CD1c-positive myeloid dendritic cell (primary cell): ENCODE measurements at regions not wholly inside any gene's neighbourhood (a gene's known extent, or its start where the extent isn't known, plus 50 kb on each side); places are given as distances from the start of the nearest gene placed in this dataset.
A peak's percentile ranks its signal among the peaks of the same experiment; 100 is the strongest.

ENCODE experiments used
- DNase-seq: peaks from one replicate; pipeline ENCODE4 v3.0.0-alpha.2; 2016; ENCODE audit errors: extremely low spot score

DNA sequence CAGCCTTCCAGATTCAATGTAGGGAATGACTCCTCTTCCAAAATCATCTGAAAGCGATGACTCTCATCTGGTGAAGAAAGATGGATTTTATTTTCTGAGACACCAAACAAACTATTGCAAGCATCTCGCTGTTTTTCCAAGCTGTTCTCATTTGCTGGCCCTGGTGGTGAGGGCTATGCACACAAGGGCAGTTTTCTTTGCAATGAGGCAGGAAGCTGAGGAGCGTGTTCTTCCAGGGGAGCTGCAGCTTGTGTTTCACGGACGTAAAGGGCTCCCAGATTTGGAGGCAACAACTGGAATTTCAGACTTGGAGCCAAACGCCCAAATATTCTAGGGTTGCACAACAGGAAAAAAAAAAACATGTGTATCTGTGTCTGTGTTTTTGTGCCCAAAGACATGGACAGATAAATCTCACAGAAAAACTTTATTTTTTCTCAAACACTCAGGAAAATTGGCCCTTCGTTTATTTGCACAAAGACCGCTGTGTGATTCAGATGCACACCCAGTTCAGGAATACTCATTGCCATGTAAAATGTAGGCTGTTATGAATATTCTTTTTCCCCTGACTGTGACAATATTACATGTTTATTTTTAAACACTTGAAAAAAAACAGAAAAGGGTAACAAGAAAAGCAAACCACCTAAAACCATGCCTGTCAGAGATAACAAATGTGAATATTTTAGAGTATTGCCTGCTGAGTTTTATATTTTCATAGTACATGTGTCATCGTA, 151.3 kb downstream of the GAS1 start:
- DNase-seq: no peak

DNA sequence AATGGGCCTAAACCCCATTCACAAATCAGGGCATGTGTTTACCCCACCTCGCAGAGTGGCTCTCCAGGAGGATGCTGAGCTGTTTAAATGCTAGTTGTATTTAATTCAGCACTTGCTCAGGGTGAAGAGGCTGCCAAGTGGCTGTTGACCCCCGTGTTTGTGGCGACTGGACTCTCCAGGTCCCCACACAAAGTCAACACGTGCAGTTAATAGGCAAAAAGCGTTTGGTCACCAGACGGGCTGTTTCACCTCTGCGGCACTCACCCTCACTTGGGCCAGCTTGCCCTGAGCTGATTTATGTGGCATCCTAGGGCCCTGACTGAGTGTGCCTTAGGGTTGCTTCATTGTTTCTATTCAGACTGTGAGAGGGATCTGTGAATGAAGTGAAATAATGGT, 152.3 kb downstream of the GAS1 start:
- no peak for DNase-seq

DNA sequence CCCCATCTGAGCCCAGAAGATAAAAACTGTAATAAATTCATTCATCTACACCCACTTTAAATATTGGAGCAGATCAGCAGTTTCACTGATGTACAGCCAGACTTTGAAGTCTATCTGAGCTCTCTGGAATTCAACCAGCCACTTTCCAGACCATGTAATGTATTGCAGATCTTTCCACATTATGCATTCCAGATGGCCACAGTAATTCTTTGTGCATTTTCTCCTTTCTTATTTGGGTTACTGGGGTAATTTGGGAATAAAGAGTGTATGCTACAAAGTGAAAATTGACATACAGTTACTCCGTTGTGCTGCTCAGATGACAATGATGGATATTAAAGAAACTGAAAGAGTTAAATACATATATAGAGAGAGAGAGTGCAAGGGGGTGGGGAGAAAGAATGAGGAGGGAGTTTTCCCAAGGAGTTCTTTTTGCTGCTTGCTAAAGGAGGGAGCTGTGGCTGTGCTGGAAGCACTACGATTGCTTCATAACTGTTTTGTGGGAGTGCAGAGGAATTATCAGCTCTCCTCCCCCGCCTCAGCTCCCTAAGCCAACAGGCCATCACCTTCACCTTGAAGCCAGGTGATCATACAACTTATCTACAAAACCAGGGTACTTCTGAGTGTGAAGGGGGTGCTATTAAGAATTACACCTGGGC, 152.8 kb downstream of the GAS1 start:
- no peak for DNase-seq

DNA sequence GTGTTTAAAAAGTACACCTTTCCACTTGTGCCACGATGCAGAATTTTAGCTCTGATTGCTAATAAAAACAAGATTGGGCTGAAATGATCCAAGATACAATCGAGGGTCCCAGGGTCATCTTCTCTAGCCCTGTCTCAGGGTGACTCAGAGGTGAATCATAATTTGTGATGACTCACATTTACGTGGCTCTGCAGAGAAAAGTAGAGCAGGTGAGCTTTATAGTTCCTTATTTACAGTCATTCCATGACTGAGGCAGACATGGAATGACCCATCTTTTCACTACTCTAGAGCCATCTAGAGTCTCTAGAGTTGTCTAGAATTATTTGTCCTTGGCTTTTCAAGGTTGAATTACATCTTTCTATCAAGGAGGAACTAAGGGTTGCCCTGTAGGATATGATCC, 155.2 kb downstream of the GAS1 start:
- no peak for DNase-seq

DNA sequence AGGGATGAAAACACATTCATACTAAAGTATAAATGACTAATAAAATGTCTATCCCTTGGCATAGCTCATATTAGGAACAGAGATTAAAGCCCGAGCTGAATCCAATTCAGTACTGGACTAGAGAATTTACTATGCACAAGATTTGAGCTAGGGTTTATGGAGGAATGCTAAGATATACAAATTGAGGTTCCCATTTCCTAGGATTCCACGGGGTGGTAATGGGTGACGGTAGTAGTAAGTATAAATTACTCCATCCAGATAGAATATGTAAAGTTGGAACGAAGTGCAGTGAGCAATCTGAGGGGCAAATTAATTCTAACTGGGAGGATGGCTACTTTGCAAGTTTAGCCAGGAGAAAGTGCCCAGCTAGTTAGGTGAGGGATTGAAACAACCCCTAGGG, 156.5 kb downstream of the GAS1 start:
- DNase-seq: no peak

DNA sequence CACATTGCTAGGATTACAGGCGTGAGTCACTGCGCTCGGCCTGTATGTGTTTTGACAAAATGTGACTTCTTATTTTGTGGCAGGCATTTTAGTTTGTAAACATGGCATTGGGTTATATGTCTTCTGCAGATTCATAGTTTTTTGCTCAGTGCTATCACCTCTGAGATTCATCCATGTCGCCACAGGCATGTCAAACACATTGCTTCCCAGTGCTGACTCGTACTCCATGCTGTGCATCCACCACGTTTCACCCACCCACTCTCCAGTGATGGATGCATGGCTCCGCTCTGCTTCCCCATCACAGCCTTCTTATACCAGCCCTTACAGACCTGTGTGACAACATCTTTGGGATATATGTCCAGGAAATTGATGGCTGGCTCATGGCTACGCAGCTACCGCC, 158.8 kb downstream of the GAS1 start:
- DNase-seq: no peak

DNA sequence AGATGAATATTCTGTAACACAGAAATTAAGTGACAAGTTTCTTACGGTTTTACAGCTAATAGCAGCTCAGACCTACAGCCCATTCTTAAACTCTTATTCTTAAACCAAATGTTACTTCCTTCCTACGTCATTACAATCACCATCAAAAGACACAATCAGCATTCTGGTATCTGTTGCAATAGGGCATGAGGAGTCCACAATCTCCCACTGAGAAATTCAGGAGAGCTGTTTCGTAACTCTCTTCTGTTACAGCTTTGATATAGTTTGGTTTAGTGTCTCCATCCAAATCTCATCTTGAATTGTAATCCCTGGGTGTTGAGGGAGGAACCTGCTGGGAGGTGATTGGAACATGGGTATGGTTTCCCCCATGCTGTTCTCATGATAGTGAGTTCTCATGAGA, 163.4 kb downstream of the GAS1 start:
- peak; percentile 35 for DNase-seq

DNA sequence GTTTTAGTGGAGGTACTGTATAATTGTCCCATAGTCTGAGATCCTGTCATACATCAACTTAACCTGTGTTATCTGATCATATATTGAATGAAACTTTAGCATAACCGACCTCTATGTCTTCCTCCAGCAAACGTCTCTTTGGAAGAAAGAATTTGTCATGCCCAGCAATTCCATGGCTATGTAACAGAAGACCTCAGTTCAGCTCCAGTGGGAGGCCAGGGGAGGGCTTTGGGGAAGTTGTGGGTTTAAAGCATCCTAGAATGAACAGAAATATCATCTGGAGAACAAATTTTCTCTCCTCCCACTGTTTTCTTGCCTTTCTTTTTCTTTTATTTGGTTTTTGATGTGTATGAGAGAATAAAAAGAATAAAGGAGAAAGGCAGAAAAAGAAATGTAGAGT, 164.5 kb downstream of the GAS1 start:
- no peak for DNase-seq

DNA sequence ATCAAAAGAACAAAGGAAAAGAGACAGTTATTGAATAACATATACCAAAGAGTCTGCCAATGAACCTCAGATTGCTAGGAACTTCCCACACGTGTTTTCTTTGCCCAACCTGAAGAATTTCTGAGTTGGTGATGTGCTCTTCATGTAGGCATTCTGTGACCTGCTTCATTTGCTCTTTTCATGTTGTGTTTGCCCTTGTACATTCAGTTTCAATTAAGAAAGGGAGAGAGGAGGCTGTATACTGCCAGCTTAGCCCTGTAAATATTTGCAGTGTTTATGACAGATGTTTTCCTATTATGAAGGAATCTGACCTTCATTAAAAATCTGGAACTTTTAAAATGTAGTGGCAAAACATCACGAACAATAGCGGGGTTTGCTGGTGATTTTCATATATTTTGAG, 168.5 kb downstream of the GAS1 start:
- no peak for DNase-seq

DNA sequence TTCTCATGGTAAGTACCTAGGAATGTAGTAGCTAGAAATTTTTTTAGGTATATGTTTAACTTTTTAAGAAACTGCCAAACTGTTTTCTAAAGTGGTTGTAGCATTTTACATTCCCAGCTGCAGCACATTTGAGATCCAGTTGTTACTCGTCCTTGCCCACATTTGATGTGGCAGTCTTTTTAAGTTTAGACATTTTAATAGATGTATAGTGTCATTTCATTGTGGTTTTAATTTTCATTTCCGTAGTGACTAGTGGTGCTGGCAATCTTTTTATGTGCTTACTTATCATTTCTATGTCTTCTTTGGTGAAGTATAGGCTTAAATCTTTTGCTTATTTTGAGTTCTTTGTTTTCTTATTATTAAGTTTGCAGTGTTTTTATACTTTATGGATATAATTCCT, 171.6 kb downstream of the GAS1 start:
- DNase-seq: no peak

DNA sequence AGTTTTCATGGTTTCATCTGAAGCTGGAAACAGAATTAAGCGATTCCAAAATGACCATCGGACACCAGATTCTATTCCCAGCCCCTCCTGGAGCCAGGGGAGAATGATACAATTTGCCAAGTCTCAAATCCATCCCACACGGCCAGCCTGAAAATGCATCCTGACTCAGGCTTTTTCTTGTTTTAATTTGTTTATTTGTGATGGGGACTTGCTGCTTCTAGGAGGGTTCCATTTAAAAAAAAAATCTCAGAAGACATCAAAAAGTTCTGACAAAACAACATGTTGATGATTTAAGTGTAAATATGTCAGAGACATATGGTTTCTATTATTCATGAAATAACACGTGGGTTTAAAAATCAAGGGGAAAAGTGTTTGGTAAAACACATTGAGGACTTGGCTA, 173.2 kb downstream of the GAS1 start:
- DNase-seq: no peak

DNA sequence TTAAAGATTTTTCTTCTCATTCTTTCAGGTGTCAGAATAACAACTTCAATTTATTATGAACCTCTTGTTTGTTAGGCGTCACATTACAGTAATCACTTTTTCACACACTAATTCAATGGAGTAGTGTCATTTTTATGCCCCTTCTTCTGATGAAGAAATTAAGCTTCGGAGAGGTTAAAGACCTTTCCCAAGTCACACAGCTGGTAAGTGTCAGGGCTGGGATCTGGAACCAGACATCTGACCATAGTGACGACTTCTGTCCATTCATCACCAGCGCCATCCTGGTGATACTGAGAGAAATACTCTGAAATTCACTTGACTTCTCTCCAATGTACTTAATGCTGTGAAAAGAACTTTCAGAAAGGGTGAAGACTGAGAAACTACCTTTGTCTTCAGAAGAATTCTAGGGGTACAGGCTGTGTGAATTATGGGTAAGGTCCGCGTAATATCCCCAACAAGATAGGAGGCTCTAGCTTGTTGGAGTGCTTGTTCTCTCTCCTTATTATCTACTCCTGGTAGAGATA, 173.8 kb downstream of the GAS1 start:
- no peak for DNase-seq

DNA sequence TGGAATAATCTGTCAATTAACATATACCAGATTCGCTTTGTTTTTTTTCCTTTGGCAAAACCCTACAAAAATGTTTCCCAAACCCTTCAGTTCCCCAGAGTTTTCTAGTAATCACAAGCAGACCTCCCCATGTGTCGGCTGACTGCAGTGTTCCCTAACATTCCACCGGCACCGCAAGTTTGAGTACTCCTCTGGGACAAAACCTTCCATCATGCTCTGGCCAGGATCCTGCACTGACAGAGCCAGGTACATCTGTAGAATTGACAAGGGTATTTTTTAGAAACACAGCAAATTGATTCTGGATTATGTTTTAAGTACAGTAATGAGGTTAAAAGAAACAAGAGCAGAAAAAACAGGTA, 174.7 kb downstream of the GAS1 start:
- no peak for DNase-seq

DNA sequence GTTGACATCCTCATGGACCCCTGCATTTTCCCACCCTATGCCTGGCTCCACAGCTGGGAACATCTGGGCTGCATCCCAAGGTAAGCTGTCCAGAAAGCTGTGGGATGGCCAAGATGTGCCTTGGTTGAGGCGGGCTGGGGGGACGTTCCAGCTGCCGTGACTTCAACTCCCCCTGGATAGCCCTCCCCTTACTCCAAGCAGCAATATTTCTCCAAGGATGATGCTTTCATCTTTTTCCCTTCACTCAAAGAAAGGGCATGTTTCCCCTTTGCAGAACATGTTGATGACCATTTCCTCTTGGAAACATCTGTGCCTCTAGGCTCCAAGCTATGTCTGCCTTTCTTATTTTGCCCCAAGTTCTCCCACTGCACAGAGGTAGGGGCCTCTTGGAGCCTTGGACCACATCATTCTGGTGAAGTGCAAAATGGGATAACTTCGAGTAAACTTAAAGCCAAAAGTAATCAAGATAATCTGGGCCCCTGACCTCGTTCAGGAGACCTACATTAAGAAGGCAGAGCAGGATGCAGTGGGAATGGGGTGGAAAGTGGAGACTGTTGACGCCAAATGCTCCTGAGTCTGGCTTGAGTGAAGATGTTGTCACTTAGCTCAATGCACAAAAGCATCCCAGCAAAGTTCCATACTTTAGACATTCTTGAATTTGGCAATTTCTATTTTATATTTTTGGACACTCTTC, 175.2 kb downstream of the GAS1 start:
- DNase-seq: no peak

DNA sequence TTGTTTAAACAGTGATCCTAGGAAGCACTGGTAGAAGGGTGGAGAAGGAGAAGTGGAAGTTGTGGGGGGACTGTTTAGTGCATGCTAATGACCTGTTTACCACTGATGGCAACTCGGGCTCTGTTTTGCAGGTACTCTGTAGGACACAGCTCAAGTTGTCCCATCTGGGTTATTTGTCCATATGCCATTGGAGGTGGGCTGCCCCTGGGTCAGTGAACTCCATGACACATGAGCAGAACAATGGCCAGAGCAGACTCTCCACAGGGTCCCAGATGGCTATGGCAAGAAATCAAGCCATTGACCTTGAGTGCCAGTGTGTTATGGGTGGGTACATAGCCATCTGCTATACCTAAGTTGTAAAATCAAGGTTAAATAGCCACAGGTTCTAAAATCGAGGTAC, 175.9 kb downstream of the GAS1 start:
- DNase-seq: no peak

DNA sequence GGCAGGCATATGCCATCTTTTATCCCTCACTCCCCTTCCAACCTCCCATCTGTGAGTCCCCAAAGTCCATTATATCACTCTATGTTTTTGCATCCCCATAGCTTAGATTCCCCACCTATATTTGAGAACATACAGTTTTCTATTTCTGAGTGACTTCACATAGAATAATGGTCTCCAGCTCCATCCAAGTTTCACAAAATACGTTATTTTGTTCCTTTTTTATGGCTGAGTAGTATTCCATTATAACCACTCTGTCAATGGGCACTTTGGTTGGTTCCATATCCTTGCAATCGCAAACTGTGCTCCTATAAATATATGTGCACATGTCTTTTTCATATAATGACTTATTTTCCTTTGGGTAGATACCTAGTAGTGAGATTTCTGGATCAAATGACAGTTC, 178.6 kb downstream of the GAS1 start:
- DNase-seq: no peak

DNA sequence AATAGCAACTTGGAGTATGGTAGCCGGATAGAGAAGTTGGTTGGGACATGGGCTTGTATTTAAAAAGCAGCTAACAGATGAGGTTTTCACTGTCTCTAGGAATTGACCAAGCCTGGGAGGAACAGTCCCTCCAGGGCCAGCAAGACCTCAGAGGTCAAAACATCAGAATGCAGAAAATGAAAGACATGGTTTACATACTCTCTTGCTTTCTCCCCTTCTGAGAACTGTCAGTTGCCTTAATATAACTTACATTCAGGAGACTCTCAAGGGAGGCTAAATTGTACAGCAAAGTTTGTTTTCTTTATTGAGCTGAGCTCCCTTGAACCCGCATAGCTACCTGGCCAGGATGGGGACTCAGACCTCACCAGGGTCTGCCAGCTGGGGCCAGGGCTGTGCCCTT, 179.3 kb downstream of the GAS1 start:
- no peak for DNase-seq

DNA sequence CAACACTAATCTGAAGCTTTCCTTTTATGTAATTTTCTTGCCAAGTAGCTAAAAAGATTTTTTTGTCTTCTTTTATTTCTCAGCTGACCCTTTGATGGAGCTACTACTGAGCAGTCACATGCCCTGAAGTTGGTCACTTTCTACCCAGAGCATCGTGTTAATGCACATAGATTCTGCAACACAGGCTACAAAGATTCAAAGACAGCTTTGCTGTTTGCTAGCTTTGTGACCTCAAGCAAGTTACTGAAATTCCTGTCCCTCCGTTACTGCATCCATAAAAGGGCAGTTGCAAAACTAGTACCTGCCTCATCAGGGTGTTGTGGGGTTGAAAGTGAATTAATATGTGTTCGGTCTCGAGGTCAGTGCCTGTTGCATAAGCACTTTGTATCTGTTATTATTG, 179.9 kb downstream of the GAS1 start:
- no peak for DNase-seq

DNA sequence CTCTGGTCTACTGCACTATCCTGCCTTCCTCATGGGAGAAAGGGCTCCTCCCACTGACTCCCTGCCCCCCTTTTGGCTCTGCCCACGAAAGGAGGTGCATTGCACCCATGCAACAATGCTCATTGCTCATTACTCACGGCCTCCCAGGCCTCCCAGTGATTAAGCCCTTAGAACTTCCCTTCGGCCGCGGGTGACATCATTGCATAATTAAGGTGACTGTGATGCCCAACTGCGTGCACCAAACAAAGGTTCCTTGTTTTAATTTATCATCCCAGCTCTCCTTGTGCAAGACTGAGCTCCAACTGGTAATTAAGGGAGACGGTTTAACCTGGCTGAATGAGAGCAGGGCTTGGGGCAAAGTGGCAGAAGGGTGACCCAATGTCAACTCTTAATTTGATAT, 180.4 kb downstream of the GAS1 start:
- peak; percentile 94 for DNase-seq

DNA sequence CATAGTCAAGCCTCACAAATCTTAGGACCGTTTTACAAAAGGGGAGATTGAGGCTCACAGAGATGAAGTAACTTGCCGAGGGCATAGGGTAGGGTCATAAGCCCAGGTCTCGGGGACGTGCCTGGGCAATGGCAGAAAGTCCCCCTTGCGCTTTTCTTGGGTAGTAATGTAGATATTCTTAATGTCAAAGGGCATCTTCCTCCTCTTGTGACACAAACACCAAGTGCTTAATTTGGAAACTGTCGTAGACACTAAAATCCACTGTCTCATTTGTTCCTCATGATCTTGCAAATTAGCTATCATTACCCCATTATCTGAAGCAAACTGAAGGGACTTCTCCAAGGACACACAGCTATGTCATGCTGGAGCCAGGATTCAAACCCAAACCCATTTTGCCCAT, 180.8 kb downstream of the GAS1 start:
- DNase-seq: no peak

DNA sequence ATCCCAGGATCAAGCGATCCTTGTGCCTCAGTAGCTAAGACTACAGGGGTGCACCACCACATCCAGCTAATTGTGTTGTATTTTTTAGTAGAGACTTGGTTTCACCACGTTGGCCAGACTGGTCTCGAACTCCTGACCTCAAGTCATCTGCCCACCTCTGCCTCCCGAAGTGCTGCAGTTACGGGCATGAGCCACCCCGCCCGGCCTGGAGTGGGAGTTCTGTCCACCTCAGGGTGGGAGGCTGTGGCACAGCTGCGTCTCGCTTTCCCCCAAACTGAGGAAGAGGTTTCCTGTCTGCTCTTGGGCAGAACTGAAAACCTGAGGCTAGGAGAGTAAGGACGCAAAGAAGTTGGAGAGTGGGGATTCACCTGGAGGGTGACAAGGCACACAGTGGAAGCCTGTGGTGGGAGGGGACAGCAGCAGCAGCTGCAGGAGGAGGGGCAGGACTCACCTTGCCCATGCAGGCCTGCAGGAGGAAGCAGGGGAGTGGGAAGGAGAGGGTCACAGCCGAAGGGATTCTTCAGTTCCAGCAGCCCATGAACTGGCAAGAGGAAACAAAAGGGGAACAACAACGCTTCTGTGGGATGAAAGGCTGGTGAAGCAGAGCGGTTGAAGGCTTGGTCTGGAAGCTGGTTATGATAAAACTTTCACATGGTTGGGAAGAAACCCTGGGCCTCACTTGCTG, 181.4 kb downstream of the GAS1 start:
- DNase-seq: peak; percentile 68

DNA sequence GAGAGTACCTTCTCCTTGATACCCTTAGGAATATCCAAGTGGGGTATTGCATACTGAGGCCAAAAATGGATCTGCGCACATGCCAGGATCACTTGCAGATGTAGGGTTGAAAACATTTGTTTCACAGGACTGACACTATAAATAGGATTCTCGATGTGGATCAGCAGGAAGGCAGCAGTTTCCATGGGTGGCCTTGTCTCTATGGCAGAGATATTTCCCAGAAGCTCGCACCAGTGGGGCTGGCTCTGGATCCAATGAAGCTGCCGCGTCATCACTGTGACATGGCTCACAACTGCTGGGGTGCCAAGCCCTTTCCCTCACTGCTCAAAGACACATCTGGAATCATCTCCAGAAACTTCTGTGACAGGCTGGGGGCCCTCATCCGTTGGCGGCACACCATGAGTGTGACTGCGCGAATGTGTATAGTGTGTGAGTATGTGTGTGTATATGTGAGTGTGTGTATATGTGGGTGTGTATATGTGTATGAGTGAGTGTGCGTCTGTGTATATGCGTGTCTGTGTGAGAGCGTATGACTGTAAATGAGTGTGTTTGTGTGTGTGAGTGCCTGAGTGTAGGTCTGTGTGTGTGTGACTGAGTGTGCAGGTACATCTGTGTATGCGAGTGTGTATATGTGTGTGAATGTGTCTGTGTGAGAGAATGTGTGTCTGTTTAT, 182.5 kb downstream of the GAS1 start:
- DNase-seq: no peak
